Activated gamma-delta T cell (primary cell): ENCODE measurements at regions not wholly inside any gene's neighbourhood (a gene's known extent, or its start where the extent isn't known, plus 50 kb on each side); places are given as distances from the start of the nearest gene placed in this dataset.
"Not testable (repeated sequence)": the region's sequence is repeated elsewhere in the genome, so short reads cannot be mapped to it uniquely, and the experiment has no call there.

Experiments used
- DNase-seq: peaks from one replicate; lab custom pipeline; 2025; lab: John Stamatoyannopoulos, UW

- not testable (repeated sequence) for DNase-seq
Measured at GRCh38 chr17:77290759-77291558, 150.2 kb downstream of the SEC14L1 start.

- no peak for DNase-seq
Measured at GRCh38 chr17:77291591-77292386, 151.0 kb downstream of the SEC14L1 start.

GRCh38 chr17:77294761-77295160 lies 154.0 kb downstream of the SEC14L1 start:
- no peak for DNase-seq

GRCh38 chr17:77295241-77295853 lies 154.6 kb downstream of the SEC14L1 start:
- DNase-seq = no peak

- DNase-seq = no peak
Measured at GRCh38 chr17:77296769-77297409, 156.1 kb downstream of the SEC14L1 start.

- DNase-seq = no peak
Measured at GRCh38 chr17:77297693-77298666, 157.2 kb downstream of the SEC14L1 start.

- no peak for DNase-seq
Measured at GRCh38 chr17:77298811-77299210, 158.0 kb downstream of the SEC14L1 start.

GRCh38 chr17:77299256-77300015 lies 158.7 kb downstream of the SEC14L1 start:
- DNase-seq = no peak

GRCh38 chr17:77300016-77300686 lies 159.4 kb downstream of the SEC14L1 start:
- DNase-seq = no peak

GRCh38 chr17:77301694-77302266 lies 161.0 kb downstream of the SEC14L1 start:
- DNase-seq = no peak

- DNase-seq = no peak
Measured at GRCh38 chr17:77302682-77303081, 161.9 kb downstream of the SEC14L1 start.

- DNase-seq = no peak
Measured at GRCh38 chr17:77303620-77304019, 162.9 kb downstream of the SEC14L1 start.

GRCh38 chr17:77304051-77304745 lies 163.4 kb downstream of the SEC14L1 start:
- DNase-seq = no peak

GRCh38 chr17:77304746-77305473 lies 164.1 kb downstream of the SEC14L1 start:
- no peak for DNase-seq

- DNase-seq = no peak
Measured at GRCh38 chr17:77306048-77306789, 165.4 kb downstream of the SEC14L1 start.

GRCh38 chr17:77306790-77307478 lies 166.2 kb downstream of the SEC14L1 start:
- no peak for DNase-seq
